Stromal cell of bone marrow (primary cell): ENCODE measurements at regions not wholly inside any gene's neighbourhood (a gene's known extent, or its start where the extent isn't known, plus 50 kb on each side); places are given as distances from the start of the nearest gene placed in this dataset.
"Not testable (repeated sequence)": the region's sequence is repeated elsewhere in the genome, so short reads cannot be mapped to it uniquely, and the experiment has no call there.

Source experiments
- DNase-seq: peaks from one replicate; pipeline ENCODE4 v3.0.0-alpha.2; 2012; ENCODE audit warnings: low read depth

- DNase-seq: no peak
These were observed 1233.1 kb upstream of the ALCAM start for GRCh38 chr3:104133630-104134029.

DNA sequence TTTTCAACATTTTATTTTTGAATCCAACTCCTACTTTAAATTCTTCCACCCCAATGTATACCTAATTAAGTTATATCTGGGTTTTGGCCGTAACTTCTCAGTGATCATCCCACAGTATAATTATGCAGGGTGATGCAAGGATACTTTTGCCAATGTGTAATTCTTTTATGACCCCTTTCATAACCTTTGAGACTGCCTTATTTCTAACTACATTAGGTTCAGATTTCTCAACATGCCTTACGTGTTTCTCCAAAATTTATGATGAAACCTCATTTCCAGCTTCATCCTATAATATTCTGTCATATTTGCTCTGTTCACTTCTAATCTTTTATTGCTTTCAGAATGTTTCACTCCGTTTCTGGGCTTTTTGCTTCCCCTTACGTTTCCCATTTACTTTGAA, 1229.6 kb upstream of the ALCAM start:
- DNase-seq: no peak

DNA sequence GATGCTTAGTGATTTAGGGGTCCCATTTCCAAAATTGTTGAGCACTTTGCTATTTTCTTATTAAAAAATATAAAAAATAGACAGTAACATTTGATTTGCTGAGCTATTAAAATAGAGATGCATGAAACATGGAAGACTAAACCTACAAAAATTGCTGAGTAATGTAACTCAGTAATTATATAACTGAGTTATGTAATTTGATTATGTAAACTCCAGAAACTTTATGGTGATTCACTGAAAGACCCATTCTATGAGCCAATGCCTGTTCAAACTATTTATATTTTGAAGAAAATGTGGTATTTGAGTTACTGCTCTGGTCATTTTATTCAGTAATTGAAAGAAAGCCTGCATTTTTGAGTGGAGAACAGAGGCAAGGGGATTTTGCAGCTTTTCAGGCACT, 1221.5 kb upstream of the ALCAM start:
- no peak for DNase-seq

DNA sequence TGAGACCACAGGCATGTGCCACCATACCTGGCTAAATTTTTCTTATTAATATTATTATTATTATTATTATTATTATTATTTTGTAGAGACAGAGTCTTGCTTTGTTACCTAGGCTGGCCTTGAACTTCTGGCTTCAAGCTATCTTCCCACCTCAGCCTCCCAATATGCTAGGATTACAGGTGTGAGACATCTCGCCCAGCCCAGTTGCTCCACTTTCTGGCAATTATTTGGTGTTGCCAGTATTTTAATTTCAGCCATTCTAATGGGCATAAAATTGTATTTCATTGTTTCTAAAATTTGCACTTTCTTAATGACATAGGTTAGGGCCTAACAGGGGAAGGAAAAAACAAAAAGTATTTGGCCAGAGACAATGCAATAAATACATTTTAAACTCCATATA, 1217.6 kb upstream of the ALCAM start:
- no peak for DNase-seq

DNA sequence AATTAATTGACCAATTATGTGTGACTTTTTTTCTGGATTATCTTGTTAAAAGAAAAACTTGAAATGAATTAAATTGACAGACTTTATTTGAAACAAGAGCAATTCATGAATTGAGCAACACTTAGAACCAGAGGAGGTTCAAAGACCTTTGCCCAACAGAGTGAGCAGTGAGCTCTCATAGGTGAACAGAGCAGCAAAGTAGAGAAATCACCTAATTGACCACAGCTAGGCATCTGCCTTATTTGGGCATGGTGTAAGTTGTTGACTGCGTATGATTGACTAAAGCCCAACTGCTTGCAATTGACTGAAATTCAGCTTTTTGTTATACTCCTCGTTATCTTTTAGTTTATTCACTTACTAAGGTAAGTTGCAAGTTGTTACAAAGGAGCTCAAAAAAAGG, 1216.0 kb upstream of the ALCAM start:
- no peak for DNase-seq

- DNase-seq: no peak
These were observed 1211.8 kb upstream of the ALCAM start for GRCh38 chr3:104154896-104155295.

DNA sequence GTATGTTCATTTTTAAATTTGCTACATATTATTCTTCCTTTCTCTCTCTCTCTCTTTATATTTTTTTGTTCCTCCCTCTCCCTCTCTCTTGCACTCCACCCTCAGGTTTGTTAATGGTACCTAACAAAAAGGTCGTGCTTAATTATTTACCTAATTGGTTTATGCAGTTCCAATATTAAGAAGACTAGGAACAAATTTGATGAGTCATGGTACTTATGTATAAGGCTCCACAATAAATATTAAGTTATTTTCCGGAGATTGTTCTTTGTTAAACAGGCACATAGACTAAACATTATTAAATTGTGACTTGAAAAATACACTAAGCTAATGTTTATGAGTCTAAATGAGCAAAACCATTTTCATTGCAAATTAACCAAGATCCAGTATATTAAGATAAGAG, 1200.8 kb upstream of the ALCAM start:
- no peak for DNase-seq

DNA sequence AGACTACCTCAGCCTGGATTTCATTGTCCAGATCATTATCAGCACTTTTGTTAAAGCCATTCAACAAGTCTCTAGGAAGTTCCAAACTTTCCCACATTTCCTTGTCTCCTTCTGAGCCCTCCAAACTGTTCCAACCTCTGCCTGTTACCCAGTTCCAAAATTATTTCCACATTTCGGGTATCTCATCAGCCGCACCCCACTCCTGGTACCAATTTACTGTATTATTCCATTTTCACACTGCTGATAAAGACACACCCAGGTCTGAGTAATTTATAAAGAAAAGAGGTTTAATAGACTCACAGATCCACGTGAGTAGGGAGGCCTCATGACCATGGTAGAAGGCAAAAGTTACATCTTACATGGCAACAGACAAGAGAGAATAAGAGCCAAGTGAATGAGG, 1198.3 kb upstream of the ALCAM start:
- no peak for DNase-seq

DNA sequence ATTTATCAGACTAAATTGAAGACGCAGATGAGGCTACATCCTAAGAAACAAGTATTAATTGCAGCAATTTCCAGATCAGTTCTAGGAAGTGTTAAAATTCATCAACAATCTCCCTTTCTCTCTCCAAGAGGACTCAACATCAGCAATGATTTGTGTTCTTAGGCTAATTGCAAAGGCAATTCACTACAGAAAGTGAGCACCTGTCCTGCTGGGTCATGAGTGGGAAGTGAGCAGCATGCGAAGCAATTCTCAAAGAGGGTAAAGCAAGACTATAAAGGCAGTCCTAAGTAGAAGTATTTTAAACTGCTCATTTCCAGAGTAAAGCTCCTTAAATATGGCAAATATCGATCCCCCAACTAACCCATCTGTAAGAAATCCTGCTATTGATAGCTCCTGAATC, 1191.0 kb upstream of the ALCAM start:
- DNase-seq: no peak

GRCh38 chr3:104176706-104177105, 1190.0 kb upstream of the ALCAM start:
- no peak for DNase-seq

DNA sequence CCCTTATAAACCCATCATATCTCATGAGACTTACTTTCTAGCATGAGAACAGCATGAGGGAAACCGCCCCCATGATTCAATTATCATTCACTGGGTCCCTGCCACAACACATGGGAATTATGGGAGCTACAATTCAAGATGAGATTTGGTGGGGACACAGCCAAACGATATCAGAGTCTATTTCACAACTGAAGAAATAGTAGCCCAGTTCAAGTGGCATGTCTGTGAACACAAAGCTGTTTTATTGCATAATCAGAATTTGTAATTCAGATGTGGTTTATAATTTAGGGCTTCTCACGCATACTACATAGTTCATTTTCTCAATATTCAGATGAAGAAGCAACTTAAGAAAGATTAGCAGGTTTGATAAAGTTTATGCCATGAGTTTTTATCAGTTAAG, 1188.0 kb upstream of the ALCAM start:
- DNase-seq: no peak

DNA sequence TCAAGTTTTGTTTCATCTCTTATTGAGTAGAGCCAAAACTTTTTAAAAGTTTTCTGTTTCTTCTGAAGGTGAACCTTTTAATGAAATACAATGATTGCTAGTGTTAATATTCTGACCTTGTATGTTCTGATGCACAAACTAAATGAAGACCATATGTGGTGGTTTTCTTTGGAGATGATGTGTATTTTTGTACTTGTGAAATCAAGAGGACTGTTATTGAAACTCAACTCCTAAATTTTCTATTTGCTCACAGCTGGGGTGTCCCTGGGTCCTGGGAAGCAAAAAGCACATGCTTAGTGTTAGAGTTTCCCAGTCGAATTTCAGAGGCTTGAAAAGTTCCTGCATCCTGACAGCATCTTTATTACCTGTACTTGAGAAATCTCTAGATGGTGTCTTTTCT, 1185.8 kb upstream of the ALCAM start:
- no peak for DNase-seq

GRCh38 chr3:104190681-104191080, 1176.0 kb upstream of the ALCAM start:
- no peak for DNase-seq

DNA sequence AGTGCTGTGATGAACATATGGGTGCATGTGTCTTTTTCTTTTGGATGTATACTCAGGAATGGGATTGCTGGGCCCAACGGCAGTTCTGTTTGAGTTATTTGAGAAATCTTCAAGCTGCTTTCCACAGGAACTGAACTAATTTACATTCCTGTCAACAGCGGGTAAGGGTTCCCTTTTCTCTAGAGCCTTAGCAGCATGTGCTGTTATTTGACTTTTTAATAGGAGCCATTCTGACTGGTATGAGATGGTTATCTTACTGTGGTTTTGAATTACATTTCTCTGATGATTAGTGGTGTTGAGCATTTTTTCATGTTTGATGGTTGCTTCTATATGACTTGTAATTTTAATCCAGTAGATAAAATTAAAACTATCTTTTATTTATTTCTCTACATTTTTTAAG, 1168.6 kb upstream of the ALCAM start:
- DNase-seq: no peak

DNA sequence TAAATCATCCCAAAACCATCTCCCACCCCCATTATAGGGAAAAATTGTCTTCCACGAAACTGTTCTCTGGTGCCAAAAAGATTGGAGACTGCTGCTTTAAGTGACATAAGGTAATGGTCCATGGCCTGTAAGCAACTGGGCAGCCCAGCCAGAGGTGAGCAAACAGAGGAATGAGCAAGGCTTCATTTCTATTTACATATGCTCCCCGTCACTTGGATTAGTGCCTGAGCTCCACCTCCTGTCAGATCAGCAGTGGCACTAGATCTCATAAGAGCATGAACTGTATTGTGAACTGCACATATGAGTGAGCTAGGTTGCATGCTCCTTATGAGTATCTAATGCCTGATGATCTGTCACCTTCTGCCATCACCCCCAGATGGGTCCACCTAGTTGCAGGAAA, 1159.8 kb upstream of the ALCAM start:
- DNase-seq: no peak

GRCh38 chr3:104214277-104214676, 1152.4 kb upstream of the ALCAM start:
- DNase-seq: no peak

DNA sequence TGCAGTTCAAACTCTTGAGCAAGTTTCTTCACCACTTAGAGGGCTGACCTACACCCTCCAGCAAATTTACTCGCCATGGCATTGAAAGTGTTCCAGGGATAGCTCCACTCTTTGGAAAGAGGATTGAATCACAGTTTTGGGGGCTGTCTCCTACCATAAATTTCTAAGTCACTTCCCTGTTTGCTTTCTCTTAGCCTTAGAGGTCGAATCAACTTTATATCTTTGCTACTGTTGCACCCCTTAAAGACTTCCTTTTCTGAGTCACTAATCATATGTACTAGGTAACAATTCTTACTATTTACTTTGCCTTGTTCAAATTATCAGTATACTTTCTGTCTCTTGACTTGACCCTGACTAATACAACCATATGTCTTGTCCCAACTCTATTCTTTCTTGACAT, 1151.8 kb upstream of the ALCAM start:
- DNase-seq: no peak

- DNase-seq: not testable (repeated sequence)
These were observed 1147.7 kb upstream of the ALCAM start for GRCh38 chr3:104219046-104219445.

DNA sequence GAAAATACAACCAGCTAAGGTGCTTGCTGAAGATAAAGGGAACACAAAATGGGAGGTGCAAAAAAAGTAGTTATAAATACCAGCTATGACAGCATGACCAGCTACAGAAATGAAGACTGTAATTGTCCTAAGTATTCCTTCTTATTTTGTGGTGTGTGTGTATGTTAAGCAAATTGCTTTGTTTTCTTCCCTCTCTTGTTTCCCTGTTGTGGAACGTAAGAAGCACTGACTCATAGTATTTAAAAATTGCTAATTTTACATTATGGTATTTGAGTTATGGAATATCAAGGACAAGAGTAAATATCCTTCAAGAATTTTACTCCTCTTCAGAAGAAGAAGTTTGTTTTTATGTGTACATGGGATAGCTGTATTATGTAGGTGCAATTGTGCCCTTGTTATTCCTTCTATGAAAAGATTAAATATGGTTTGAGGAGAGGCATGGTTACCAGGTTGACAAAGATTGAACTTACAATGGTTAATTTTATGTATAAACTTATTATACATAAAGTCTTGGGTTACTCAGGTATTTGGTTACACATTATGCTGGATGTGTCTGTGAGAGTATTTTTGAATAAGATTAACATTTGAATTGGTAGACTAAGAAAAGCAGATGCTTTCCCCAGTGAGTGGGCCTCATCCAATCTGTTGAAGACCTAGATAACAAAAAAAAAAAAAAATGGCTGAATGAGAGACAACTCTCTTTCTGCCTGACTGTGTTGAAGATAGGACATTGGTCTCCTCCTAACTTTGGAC, 1132.1 kb upstream of the ALCAM start:
- no peak for DNase-seq

GRCh38 chr3:104244680-104245220, 1122.0 kb upstream of the ALCAM start:
- DNase-seq: no peak

- DNase-seq: no peak
These were observed 1121.4 kb upstream of the ALCAM start for GRCh38 chr3:104245261-104245660.

- no peak for DNase-seq
These were observed 1120.7 kb upstream of the ALCAM start for GRCh38 chr3:104245981-104246380.

GRCh38 chr3:104257486-104257885, 1109.2 kb upstream of the ALCAM start:
- DNase-seq: no peak

GRCh38 chr3:104263477-104263876, 1103.2 kb upstream of the ALCAM start:
- no peak for DNase-seq
